ENCODE measurements at regions not wholly inside any gene's neighbourhood (a gene's known extent, or its start where the extent isn't known, plus 50 kb on each side); places are given as distances from the start of the nearest gene placed in this dataset.

GRCh38 chr1:189438808-189439207, 1038.9 kb downstream of the BRINP3 start:
- no peak for DNase-seq

- DNase-seq, result no peak
Measured at GRCh38 chr1:189463166-189463565, 1014.5 kb downstream of the BRINP3 start.

GRCh38 chr1:189496768-189497167, 980.9 kb downstream of the BRINP3 start:
- DNase-seq, result no peak

GRCh38 chr1:189499736-189500135, 977.9 kb downstream of the BRINP3 start:
- no peak for DNase-seq

GRCh38 chr1:189500778-189501177, 976.9 kb downstream of the BRINP3 start:
- DNase-seq, result no peak

GRCh38 chr1:189510827-189511226, 966.8 kb downstream of the BRINP3 start:
- no peak for DNase-seq

GRCh38 chr1:189513091-189513490, 964.6 kb downstream of the BRINP3 start:
- DNase-seq, result no peak

- DNase-seq, result no peak
Measured at GRCh38 chr1:189522441-189522840, 955.2 kb downstream of the BRINP3 start.

GRCh38 chr1:189524501-189524900, 953.2 kb downstream of the BRINP3 start:
- no peak for DNase-seq

- no peak for DNase-seq
Measured at GRCh38 chr1:189530162-189530561, 947.5 kb downstream of the BRINP3 start.

GRCh38 chr1:189538271-189538670, 939.4 kb downstream of the BRINP3 start:
- no peak for DNase-seq

- no peak for DNase-seq
Measured at GRCh38 chr1:189550498-189550897, 927.2 kb downstream of the BRINP3 start.

- DNase-seq, result no peak
Measured at GRCh38 chr1:189563784-189564183, 913.9 kb downstream of the BRINP3 start.

GRCh38 chr1:189567890-189568289, 909.8 kb downstream of the BRINP3 start:
- no peak for DNase-seq

- no peak for DNase-seq
Measured at GRCh38 chr1:189596197-189596596, 881.5 kb downstream of the BRINP3 start.

GRCh38 chr1:189597083-189597482, 880.6 kb downstream of the BRINP3 start:
- DNase-seq, result no peak

- no peak for DNase-seq
Measured at GRCh38 chr1:189605226-189605625, 872.4 kb downstream of the BRINP3 start.

GRCh38 chr1:189606047-189606446, 871.6 kb downstream of the BRINP3 start:
- no peak for DNase-seq

GRCh38 chr1:189606795-189607476, 870.7 kb downstream of the BRINP3 start:
- no peak for DNase-seq

- no peak for DNase-seq
Measured at GRCh38 chr1:189607477-189608096, 870.1 kb downstream of the BRINP3 start.

GRCh38 chr1:189609167-189609566, 868.5 kb downstream of the BRINP3 start:
- DNase-seq, result no peak

- no peak for DNase-seq
Measured at GRCh38 chr1:189616893-189617292, 860.8 kb downstream of the BRINP3 start.

- DNase-seq, result no peak
Measured at GRCh38 chr1:189619682-189620332, 857.9 kb downstream of the BRINP3 start.

GRCh38 chr1:189620471-189620870, 857.2 kb downstream of the BRINP3 start:
- no peak for DNase-seq
